OCI-LY7 (cell line): ENCODE measurements at regions not wholly inside any gene's neighbourhood (a gene's known extent, or its start where the extent isn't known, plus 50 kb on each side); places are given as distances from the start of the nearest gene placed in this dataset.

Source experiments
- EZH2phosphoT487 ChIP-seq: fragments of 200-600 bp; sonication (generic); IDR thresholded peaks from 2 replicates; pipeline ENCODE4 v1.6.1; 2018; ENCODE audit warnings: low read depth, borderline replicate concordance, mild to moderate bottlenecking, mixed run types, antibody characterized with exemption, low read length, moderate library complexity, mixed read lengths
- TF ChIP-seq, protein P1 (sequence below): fragments of 200-600 bp; sonication (generic); conservative IDR thresholded peaks from 2 replicates; pipeline ENCODE4 v1.5.1; 2014; ENCODE audit warnings: mild to moderate bottlenecking, antibody characterized with exemption, low read length, moderate library complexity, mixed read lengths

- TF ChIP-seq, protein P1, sequence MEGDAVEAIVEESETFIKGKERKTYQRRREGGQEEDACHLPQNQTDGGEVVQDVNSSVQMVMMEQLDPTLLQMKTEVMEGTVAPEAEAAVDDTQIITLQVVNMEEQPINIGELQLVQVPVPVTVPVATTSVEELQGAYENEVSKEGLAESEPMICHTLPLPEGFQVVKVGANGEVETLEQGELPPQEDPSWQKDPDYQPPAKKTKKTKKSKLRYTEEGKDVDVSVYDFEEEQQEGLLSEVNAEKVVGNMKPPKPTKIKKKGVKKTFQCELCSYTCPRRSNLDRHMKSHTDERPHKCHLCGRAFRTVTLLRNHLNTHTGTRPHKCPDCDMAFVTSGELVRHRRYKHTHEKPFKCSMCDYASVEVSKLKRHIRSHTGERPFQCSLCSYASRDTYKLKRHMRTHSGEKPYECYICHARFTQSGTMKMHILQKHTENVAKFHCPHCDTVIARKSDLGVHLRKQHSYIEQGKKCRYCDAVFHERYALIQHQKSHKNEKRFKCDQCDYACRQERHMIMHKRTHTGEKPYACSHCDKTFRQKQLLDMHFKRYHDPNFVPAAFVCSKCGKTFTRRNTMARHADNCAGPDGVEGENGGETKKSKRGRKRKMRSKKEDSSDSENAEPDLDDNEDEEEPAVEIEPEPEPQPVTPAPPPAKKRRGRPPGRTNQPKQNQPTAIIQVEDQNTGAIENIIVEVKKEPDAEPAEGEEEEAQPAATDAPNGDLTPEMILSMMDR: no peak
- TF ChIP-seq EZH2phosphoT487: no peak
Observed at GRCh38 chr16:79842197-79842596, 241.7 kb upstream of the MAF start.
